HG02938 (cell line): ENCODE measurements at regions not wholly inside any gene's neighbourhood (a gene's known extent, or its start where the extent isn't known, plus 50 kb on each side); places are given as distances from the start of the nearest gene placed in this dataset.
"Not testable (repeated sequence)": the region's sequence is repeated elsewhere in the genome, so short reads cannot be mapped to it uniquely, and the experiment has no call there.

Experiments used
- ATAC-seq: cut with Tn5 transposase; IDR thresholded peaks from one replicate; pipeline ENCODE4 v1.9.1; 2021; ENCODE audit warnings: mild to moderate bottlenecking, moderate library complexity; ENCODE audit not compliant: unreplicated experiment

DNA sequence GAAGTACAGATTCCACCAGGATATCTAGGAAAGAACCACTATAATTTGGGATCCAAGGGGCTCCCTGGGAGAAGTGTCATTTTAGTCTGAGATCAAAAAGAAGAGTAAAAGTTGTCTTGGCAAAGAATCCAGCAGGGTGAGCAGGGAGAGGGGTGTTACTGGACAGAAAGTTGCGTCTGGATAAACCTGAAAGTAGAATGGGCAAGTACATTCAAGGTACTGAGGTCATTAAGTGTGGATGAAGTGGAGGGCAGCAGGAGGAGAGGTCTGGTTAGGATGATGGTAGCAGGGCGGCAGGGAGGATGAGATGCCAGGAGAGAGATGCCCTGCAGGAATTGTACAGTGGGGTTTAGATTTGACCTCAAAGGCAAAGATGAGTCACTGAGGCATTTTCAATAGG lies 253.3 kb downstream of the KLF13 start:
- no peak for ATAC-seq

DNA sequence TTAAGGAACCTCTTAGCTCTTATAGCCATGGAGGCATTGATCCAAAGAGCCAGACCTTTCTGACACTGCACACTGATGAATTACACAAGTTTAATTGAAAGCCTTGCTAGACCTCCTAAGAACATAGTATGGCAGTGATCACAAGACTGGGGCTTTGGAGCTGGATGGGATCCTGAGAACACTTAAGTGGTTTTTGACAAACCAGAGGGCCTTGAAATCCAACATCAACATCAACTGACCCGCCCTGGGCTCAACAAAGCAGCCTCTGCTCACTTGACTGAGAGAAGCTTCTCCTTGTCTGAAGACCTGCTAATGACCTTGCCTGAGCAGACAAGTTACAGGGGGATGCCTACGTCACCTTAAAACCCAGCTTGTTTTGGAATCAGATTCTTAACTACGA lies 257.6 kb downstream of the KLF13 start:
- no peak for ATAC-seq

DNA sequence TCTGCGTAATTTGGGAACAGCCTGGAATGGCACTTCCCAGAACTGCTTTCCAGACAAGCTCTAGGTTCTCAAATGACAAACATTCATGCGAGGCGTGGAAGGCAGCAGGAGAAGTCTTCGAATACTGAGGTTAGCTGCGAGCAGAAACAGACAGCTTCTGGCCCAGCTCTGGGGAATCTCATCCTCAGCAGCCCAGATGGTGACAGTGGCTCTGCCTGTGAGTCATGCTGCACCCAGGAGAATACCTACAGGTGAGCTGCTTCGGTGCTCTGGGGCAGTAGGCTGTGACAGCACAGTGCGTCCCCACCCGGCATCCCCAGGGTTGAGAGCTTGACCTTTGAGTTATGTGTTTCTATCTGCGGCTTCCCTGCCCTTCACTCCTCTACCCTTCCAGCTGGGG lies 258.6 kb downstream of the KLF13 start:
- no peak for ATAC-seq

DNA sequence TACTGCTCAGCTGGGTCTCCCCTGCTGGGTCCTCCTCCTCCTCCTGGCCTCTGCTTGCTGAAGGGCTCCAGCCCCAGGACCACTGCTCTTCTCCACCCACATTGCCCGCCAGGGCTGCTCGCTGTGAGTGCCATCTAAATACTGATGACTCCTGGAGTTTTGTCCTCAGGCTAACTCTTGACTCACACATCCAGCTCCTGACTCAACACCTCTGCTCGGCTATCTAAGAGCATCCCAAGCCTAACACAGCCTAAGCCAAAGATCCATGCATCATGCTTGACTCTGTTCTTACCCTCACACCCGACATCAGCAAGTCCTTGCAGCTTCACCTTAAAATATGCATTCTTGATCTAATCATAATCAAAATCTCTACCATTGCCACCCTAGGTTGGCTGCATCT lies 260.2 kb downstream of the KLF13 start:
- no peak for ATAC-seq

DNA sequence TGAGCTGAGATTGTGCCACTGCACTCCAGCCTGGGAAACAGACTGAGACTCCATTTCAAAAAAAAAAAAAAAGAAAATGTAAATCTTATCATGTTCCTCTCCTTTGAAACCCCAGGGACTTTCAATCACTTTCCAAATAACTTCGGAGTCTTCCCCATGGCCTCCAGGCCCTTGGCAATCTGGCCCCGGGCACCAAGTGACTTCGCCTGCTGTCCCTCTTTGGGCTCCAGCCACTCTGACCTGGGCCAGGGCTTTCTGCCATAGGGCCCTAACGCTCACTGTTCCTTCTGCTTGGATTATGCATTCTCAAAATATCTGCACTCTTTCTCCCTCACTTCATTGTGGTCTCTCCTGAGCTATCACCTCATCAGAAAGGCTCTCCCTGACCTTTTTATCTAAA lies 260.9 kb downstream of the KLF13 start:
- ATAC-seq = no peak

DNA sequence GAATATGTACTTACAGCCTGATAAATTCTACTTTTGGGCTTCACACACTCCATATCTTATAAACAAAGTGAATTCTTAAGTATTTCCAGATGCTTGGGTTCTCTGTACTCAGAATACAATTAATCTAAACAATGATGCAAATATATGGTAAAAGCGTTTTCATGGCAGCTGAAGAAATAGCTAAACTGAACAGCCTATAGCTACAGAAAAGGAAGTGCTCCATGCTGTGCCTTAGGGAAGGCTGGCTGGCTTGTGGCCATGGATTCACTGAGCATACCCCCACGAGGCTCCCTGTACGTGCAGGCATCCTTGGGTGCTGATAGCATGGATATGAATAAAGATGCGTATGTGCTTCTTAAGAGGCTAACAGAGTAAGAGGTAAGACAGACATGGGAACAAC lies 264.0 kb downstream of the KLF13 start:
- no peak for ATAC-seq

DNA sequence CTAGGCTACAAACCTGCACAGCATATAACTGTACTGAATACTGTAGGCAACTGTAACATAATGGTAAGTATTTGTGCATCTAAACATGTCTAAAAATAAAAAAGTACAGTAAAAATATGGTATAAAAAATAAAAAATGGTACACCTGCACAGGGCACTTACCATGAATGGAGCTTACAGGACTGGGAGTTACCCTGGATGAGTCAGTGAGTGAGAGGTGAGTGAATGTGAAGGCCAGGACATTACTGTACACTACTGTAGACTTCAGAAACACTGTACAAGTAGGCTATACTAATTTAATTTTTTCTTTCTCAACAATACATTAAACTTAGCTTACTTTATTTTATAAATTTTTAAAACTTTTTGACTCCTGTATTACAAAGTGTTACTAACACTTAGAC lies 265.3 kb downstream of the KLF13 start:
- ATAC-seq = no peak

DNA sequence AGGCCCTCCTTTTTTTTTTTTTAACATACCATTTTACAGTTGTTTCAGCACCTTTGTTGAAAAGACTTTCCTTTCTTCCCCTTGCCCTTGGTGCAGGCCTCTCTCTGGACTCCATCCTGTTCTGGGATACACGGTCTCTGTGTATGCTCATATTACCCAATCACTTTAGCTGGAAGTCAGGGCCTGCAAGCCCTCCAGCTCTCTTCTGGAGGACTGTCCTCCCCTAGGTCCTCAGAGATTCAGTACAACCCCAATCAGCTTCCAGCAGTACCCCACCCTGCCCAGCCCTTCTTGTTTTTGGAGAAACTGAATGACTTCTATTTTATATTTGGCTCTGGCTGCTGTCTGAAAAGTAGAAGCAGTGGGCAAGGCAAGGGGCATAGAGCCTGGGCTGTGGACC lies 270.8 kb downstream of the KLF13 start:
- no peak for ATAC-seq

DNA sequence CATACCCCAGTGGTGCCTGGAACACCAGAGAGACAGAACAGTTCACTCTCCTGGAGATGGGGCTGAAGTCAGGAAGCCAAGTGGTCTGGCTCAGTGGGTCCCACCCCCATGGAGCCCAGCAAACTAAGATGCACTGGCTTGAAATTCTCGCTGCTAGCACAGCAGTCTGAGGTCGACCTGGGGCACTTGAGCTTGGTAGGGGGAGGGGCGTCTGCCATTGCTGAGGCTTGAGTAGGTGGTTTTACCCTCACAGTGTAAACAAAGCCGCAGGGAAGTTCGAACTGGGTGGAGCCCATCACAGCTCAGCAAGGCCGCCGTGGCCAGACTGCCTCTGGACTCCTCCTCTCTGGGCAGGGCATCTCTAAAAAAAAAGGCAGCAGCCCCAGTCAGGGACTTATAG lies 272.0 kb downstream of the KLF13 start:
- ATAC-seq = no peak

DNA sequence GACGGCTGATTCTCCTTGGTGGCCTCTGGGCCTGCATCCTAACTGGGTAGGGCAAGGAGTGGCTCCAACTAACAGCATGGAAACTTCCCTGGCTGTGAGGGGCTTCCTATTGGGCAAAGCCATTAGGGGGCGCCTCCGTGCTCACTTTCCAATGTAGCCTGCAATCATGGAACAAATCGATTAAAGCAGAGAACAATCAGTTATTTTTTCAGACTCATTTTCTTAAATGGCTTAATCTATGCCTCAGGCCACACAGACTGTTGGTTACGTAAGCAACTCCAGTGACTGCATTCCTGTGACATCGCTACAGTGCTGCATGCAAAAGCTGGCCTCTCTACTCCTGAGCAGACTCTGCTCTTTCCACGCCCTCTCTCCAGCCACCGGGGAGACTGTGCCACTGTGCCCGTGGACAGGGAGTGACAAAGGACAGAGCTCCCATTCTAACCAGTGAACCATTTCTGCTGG lies 278.9 kb downstream of the KLF13 start:
- ATAC-seq = no peak

DNA sequence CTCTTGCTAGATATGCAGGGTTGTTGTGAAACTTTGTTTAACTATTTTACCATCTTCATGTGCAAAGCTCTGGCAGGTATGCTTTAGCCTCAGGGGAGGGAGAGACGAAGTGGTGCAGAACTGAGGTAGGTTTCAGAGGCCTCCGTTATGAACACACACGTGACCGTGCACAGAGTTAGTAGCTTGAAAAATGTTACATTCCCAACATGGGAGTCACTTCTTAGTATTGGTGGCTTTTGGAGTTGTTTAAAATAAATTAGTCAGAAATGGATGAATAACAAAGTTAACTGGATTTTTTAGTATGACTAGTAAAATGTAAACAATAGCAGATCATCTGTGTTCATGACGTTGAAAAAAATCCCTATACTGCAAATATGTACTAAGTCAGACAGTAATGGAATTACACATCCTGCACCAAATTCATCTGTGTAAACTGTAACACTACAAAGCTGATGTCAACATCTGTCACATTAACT lies 279.6 kb downstream of the KLF13 start:
- ATAC-seq = no peak

DNA sequence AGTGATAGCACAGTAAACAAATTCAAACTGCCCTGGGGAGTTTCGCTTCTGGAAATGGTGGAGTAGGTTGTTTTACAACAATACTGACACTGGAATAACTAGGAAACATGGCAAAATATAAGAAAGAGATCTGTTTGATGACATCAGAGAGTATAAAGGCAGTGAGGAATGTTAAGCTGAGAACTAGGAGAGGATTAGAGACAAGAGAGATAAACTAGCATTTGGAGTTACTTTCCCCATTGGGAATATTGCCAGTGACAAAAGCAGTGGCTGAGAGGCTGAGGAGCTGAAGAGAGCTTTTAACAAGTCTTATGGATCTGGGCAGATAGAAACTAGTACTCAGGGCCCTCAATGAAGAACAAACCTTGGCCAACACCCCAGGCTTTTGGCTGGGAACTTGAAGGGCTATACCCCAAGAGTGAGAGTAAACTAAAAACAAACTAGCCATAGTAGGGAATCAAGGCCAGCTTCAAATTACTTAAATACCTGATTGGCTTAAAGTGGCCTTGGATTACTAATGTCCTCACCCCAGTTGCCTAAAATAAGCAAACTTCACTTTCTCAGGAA lies 280.4 kb downstream of the KLF13 start:
- ATAC-seq = no peak

DNA sequence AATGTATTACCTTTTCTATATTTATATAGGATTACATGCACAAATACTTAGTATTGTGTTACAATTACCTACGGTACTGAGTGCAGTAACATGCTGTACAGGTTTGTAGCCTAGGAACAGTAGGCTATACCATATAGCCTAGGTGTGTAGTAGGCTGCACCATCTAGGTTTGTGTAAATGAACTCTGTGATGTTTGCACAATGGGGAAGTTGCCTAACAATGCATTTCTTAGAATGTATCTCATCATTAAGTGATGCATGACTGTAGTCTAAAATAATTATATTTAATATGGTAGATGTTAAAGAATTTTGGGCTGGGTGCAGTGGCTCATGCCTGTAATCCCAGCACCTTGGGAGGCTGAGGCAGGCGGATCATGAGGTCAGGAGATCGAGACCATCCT lies 281.0 kb downstream of the KLF13 start:
- ATAC-seq = no peak

DNA sequence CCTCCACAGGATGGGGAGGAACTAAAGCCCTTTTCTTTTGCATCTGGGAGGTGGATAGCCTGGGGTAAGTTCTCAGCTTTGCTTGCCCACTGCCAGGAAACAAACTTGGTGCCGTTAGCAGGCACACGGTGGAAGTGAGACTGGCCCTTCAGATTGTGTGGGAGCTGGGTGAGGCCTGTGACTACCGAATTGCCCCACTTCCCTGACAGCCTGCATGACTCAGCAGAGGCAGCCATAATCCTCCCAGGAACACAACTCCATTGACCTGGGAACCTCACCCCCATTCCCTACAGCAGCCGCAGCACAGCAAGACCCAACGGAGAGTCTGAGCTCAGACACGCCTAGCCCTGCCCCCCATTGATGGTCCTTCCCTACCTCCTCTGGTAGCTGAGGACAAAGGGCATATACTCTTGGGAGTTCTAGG lies 282.6 kb downstream of the KLF13 start:
- ATAC-seq = no peak

DNA sequence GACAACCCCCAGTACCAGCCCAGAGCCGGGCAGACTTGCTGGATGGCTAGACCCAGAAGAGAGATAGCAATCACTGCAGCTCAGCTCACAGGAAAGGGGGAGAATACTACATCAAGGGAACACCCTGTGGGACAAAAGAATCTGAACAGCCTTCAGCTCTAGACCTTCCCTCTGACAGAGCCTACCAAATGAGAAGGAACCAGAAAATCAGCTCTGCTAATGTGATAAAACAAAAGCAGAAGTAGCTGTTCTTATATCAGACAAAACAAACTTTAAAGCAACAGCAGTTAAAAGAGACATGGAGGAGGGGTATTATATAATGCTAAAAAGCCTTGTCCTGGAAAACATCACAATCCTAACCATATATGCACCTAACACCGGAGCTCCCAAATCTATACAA lies 283.3 kb downstream of the KLF13 start:
- no peak for ATAC-seq

DNA sequence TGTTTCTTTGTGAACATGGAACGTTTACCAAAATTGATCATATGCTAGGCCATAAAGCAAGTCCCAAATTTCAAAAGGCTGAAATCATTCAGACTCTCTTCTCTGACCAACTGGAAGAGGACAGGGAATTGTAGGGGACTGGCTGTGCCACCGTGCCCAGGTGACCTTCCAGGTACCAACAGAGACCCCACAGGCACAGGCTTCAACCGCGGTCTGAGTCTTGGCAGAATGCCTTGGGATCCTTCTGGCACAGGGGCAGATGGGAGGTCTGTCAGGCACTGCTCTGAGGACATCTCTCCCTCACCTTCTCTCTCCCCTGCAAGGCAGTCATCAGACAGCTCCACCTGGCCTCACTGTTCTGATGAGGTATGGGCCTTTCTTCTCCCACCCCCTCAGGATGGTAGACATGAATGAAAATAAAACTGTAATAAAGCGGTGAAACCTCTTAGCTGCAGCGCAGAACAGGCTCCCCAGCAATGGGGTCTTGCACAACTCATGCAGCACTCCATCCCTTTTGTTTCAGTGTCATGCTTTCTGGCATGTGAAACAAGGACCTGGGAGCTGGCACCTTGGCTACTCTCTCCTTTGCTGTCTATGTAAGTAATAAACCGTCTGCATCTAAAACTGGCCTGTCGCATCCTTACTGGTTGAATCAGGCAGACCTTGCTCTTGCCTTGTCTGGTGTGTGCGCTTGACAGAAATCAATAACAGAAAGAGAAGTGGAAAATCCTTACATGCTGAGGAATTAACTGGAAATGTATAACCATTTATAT lies 289.2 kb downstream of the KLF13 start:
- ATAC-seq = no peak

DNA sequence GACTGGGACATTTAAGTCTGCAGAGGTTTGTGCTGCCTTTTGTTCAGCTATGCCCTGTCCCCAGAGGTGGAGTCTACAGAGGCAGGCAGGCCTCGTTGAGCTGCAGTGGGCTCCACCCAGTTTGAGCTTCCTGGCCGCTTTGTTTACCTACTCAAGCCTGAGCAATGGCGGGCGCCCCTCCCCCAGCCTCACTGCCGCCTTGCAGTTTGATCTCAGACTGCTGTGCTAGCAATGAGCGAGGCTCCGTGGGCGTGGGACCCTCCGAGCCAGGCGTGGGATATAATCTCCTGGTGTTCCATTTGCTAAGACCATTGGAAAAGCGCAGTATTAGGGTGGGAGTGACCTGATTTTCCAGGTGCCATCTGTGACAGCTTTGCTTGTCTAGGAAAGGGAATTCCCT lies 296.7 kb downstream of the KLF13 start:
- ATAC-seq = not testable (repeated sequence)

DNA sequence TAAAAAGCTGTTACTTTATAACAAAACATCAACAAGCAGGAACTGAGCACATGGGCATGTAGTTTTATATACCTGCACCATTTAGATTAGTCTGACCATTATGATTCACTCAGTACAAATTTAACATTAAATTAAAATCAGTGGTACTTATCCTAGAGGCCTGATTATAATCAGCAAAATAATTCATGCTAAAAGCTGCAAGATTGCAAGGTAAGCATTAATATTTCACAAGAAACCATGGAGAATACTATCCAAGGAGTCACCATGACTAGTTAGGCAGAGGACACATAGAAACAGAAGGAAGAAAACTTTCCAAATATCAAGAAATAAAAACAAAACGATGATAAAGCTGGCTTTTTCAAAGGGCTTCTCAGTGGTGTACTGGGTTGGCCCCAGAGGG lies 297.5 kb downstream of the KLF13 start:
- ATAC-seq = not testable (repeated sequence)

DNA sequence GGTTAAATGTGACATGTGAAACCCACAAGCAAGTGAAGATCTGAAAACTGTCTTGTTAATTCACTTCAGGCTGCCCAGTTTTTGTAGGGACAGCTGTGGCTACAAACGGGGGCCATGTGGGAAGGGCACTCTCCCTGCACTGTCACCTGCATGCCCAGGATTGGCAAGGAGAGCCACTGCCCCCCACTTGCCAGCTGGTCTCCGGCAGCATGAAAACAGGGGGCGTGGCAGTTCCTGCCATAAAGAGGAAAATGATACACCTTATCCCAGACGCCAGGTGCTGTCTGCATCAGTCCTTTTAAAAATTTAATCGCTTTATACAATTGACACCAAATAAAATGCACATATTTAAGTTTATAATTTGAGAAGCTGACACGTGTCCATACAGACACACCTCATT lies 309.1 kb downstream of the KLF13 start:
- not testable (repeated sequence) for ATAC-seq

DNA sequence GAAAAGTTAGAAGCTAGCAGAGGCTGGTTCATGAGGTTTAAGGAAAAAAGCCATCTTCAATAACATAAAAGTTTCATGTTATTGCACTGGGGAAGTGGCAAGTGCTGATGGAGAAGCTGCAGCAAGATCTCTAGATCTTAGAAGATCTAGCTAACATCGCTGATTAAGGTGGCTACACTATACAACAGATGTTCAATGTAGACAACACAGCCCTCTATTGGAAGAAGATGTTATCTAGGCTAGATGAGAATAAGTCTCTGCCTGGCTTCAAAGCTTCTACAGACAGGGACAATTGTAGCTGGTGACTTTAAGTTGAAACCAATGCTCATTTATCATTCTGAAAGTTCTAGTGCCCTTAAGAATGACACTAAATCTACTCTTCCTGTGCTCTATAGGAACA lies 310.3 kb downstream of the KLF13 start:
- ATAC-seq = not testable (repeated sequence)

DNA sequence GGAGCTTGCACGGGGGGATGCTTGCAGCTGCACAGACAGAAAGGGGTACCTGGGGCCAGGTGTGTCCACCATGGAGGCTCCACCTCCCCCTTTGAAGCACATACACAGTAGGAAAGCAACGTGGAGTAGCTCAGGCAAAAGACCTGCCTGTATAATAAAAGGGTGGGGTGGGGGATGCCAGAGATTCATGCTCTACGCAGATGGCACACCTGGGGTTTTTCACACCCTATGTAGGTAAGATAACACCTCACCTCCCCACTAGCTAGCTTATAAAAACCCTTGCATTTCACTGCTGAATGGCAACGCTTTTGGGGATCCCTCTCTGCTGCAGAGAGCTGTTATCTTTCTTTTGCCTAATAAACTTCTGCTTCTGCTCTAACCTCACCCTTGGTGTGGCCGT lies 317.3 kb downstream of the KLF13 start:
- ATAC-seq = not testable (repeated sequence)

DNA sequence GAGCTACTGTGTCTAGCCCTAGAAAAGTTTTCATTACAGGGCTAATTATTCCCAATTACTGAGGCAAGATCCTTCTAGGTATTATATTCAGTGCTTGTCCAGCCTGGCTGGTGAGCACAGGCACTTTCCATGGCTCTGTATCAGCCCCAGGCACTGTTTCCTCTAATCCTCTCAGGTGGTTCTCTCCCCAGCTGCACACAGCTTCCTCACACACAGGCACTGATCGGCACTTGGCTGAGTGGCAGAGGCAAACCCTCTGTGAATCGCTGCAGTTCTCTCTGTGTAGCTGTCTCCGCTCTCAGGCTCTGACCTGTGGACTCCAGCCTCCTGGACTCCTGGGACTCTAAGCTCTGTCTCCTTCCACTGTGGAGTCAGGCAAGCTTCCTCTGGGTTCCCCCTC lies 318.1 kb downstream of the KLF13 start:
- not testable (repeated sequence) for ATAC-seq
